G401.6 (cell line): ENCODE measurements at regions not wholly inside any gene's neighbourhood (a gene's known extent, or its start where the extent isn't known, plus 50 kb on each side); places are given as distances from the start of the nearest gene placed in this dataset.
"Not testable (repeated sequence)": the region's sequence is repeated elsewhere in the genome, so short reads cannot be mapped to it uniquely, and the experiment has no call there.

Experiments used
- FAIRE-seq: peaks from 2 replicates; lab custom pipeline; 2012; peaks lifted over from hg19 to GRCh38; lab: Jason Lieb, UNC

DNA sequence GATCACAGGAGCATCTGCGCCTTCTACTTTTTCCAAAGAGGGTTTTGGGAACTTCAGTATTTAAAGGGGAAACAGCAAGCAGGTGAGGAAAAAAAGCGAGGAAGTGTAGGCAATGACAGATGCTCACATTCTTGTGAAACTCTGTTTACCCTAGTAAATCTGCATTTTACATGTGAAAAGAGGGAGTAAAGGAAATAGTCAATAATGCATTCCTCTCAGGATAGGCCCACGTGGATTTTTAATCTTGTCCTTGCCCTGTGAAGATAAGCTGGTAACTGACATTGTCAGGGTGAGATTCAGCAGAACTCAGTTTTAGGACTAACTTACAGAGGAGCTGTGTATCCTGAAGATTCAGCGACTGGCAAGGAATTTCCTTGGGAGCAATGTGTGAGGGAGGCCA is 1119.2 kb upstream of the TMEM132C start:
- FAIRE-seq: no peak

DNA sequence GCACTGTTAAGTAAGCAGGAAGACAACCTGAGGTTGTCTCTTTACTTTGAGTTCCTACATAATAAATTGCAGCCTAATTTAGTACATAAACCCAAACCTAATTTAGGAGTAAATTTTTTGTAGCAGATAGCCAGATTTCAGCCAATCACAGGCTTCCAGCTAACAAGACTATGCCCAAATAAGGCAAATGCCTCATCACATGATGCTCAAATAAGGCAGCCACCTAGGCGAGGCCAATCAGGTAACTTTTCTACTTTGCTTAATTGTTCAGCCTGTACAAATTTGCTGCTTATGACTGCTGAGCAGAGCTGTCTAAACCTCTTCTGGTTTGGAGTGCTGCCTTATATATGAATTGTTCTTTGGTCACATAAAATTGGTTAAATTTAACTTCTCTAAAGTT is 1118.7 kb upstream of the TMEM132C start:
- FAIRE-seq: no peak

DNA sequence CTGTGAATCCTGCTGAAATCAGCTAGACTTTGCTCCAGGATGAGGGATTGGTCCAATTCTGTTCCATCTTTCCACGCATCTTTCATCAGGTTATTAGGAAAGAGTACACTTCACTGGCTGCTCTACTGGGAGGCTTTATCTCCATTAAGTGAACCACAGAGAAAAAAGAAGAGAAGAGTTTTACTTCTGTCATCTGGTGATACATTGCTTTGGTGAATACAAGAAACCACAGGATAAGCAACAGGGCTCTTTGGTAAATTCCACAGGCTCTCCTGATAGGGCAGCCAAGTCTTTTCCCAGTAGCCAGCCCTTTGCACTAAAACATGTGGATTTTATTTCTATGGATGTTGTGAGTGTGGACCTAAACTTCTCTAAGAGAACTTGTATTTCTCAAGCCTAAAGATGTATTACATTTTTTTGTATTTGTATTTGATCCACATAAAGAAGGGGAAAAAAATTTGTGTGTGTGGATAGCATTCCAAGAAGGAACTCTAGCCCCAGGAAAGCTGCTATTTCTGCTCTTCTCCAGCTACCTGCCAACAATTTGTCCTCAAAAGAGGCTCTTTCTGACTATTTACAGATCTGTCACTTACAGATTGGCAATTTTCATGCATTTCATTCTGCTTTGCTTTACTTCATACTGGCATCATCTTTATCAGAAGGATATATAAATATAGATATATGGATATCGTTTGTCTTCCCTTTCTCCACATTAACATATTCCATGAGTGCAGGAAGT is 1117.6 kb upstream of the TMEM132C start:
- FAIRE-seq: no peak

DNA sequence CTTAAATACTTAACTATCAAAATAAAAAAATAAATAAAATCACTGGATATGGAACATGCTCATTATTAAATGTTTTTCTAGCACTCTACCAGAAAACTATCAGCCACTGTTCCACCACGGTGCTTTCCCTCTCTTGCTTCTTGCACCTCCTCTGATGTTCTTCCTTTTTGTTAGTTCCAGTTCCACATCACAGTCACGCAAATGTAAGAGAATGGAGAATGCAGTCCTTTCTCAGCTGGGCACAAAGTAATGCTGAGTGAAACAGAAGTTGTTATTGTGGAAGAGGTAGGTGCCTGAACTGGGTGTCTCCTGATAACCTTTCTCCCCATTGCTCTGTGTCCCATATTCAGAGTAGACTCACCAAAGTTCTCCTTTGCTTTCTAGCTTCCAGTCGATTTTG is 1116.9 kb upstream of the TMEM132C start:
- FAIRE-seq: no peak

DNA sequence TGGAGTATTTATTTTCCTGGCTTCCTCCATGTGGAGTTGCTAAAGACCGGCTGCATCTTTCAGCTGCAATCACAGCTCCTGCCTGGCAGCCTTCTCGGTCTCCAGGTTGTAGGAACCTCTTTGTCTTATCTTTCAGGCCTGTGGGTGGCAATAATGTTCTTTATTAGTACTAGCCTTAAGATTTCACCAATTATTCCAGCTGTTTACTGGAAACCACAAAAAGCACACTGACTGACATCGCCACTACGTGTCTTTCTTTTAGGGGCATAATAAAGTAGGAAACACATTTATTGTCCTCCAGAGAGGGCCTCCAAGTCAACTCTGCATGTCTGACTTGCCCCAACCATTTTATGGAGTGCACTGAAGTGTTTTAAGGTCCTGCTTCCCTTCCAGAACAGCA is 1116.5 kb upstream of the TMEM132C start:
- FAIRE-seq: no peak

DNA sequence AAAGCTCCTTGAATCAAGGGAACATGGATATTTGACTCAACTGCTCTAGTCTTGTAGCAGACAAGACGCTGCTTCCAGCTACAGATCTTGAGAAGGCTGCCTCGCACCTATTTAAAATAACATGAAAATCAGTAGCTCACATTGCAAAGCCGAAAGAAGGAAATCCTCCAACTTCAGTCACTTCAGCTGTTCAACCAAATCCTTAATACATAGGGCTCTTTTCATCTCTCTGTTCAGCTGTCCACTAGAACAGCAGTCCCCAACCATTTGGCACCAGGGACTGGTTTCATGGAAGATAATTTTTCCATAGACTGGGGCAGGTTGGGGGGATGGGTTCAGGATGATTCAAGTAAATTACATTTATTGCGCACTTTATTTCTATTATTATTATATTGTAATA is 1116.0 kb upstream of the TMEM132C start:
- FAIRE-seq: no peak

DNA sequence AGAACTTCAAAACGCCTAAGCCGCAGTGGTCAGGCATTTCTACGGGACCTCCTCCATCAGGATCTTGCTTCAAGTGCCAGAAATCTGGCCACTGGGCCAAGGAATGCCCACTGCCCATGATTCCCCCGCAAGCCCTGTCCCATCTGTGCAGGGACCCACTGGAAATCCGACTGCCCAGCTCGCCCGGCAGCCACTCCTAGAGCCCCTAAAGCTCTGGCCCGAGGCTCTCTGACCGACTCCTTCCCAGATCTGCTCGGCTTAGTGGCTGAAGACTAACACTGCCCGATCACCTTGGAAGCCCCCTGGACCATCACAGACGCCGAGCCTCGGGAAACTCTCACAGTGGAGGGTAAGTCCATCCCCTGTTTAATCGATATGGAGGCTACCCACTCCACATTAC is 1113.0 kb upstream of the TMEM132C start:
- no peak for FAIRE-seq

DNA sequence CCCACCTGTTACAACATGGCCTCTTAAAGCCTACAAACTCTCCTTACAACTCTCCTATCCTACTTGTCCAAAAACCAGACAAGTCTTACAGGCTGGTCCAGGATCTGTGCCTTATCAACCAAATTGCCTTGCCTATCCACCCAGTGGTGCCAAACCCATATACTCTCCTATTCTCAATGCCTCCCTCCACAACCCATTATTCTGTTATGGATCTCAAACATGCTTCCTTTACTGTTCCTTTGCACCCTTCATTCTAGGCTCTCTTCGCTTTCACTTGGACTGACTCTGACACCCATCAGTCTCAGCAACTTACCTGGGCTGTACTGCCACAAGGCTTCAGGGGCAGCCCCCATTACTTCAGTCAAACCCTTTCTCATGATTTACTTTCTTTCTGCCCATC is 1112.1 kb upstream of the TMEM132C start:
- FAIRE-seq: not testable (repeated sequence)

DNA sequence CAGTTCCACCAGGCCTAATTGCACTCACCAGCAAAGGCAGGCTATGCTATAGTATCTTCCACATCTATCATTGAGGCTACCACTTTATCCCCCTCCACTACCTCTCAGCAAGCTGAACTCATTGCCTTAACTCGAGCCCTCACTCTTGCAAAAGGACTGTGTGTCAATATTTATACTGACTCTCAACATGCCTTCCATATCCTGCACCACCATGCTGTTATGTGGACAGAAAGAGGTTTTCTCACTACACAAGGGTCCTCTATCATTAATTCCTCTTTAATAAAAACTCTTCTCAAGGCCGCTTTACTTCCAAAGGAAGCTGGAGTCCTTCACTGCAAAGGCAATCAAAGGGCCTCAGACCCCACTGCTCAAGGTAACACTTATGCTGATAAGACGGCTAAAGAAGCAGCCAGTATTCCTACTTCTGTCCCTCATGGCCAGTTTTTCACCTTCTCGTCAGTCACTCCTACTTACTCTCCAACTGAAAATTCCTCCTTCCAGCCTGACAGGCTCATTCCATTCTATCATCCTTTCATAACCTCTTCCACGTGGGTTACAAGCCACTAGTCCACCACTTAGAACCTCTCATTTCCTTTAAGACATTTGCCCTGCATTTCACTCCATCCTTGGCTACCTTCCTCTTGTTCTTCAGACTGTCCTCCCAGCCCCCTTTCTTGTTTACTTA is 1110.9 kb upstream of the TMEM132C start:
- not testable (repeated sequence) for FAIRE-seq

DNA sequence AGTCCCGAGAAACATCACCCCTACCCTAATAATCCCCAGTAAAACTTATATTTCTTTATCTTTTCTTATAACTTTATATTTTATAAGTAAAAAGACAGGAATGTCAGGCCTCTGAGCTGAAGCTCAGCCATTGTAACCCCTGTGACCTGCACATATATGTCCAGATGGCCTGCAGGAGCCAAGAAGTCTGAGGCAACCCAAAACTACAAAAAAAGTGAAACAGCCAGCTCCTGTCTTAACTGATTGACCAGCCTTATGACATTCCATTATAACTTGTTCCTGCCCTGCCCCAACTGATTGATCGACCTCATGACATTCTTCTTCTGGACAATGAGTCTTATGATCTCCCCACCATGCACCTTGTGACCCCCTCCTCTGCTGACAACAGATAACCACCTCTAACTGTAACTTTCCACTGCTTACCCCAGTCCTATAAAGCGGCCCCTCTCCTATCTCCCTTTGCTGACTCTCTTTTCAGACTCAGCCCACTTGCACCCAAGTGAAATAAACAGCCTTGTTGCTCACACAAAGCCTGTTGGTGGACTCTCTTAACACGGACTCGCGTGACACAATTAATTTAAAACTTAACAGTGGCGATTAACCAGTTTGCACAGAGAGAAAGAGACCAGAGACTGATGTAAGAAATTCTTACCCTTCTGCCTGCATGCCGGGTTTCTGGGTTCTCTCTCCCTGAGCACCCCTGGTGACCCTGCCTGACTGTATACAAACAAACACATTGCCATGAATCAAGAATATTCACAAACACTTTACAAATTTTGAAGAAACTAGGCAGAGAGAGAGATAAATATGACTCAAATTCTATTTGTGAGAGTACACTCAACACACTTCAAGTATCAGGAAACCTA is 1109.2 kb upstream of the TMEM132C start:
- not testable (repeated sequence) for FAIRE-seq

DNA sequence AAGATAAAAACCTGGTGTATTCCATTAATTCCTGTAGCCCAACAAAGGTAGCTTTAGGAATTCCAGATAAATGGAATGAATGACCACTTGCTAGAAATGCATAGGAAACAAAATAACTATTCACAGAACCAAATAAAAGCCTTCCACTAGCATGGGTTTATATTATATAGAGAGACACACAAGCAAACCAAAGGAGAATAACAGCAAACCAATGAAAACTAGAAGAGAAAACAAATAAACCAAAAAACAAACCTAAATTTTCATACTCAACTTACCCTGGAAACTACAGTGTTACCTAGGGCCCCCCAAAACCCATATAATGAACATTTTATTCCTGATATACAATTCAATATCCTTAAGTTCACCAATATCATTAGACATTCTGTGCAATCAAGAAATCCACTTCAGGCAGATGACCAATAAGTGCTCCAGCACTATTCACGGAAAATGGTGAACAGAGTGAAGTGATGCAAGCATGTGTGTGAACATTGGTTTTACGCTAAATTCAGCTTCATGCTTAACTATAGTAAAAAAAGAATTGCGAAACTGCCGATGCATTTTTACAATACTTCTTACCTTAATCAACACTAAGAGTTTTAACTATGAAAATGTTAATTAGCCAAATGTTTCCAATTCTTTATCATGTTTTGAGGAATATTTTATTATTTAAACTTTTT is 1108.4 kb upstream of the TMEM132C start:
- no peak for FAIRE-seq

DNA sequence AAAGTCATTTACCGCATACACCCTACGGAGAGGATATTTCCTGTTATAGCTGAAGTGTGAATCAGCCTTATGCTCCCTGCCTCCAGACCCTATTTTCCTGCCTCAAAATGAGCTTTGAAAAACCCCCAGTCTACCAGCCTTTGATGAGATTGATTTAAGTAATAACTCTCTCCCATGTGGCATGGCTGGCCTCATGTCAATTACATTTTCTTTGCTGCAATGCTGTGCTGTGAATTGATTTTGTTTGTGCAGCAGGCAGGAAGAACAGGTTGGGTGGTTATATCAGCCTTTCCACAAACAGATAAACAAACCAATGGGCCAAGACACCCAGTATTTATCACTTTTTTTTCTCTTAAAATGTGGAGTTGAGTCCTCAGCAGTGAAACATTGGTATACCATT is 1105.5 kb upstream of the TMEM132C start:
- no peak for FAIRE-seq

DNA sequence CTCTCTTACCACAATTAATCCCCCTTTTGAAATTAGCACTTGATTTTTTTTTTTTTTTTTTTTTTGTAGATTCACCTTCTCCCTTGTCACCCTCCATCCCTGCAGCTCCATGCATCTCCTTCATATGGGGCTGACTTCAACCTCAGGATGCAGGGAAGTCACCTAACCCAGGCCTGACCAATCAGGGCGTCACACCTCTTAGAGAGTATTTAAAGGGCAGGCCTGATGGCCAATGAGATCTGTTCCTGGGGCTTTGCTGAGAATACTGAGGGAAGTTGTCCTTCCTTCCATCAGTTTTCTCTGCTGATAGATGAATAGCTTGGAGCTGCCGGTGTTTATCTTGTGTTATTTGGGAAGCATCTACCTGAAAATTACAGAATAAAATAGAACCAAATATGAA is 1104.7 kb upstream of the TMEM132C start:
- no peak for FAIRE-seq

DNA sequence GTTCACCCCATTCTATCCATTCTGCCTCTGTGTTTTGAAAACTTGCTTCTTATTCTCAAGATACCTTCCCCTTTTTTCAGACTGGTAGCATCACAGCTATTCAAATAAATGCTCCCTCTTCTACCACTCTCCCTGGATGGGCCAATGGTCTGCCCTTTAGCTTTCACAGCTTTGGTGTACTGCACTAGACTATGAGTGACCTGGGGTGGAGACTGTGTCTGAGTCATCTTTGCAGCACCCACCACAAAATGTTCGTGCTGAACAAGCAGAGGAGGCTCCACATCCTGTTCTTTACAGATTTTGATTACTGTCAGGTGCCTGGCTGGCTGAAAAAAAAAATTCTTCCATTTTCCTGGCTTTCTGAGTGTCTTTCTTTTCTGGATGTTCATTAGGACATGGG is 1104.1 kb upstream of the TMEM132C start:
- no peak for FAIRE-seq

DNA sequence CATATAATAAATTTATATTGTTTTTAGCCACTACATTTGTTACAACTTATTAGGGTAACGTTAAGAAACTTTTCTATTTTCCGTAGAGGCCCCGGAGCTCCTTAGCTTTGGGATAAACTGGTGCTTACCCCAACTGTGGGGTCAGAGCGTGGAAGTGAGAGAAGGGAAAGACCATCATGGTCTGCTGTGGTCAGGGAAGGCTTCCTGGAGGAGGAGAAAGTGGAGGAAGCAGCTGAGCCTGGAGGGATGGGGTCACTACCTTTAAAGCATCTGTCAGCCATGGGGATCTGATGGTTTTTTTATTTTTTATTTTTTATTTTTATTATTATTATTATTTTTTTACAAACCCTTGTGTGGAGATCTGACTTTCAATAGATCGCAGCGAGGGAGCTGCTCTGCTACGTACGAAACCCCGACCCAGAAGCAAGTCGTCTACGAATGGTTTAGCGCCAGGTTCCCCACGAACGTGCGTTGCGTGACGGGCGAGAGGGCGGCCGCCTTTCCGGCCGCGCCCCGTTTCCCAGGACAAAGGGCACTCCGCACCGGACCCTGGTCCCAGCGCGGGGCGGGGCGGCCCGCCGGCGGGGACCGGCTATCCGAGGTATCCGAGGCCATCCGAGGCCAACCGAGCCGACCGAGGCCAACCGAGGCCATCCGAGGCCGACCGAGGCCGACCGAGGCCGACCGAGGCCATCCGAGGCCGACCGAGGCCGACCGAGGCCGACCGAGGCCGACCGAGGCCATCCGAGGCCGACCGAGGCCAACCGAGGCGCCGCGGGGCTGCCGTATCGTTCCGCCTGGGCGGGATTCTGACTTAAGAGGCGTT is 1101.2 kb upstream of the TMEM132C start:
- FAIRE-seq: no peak

DNA sequence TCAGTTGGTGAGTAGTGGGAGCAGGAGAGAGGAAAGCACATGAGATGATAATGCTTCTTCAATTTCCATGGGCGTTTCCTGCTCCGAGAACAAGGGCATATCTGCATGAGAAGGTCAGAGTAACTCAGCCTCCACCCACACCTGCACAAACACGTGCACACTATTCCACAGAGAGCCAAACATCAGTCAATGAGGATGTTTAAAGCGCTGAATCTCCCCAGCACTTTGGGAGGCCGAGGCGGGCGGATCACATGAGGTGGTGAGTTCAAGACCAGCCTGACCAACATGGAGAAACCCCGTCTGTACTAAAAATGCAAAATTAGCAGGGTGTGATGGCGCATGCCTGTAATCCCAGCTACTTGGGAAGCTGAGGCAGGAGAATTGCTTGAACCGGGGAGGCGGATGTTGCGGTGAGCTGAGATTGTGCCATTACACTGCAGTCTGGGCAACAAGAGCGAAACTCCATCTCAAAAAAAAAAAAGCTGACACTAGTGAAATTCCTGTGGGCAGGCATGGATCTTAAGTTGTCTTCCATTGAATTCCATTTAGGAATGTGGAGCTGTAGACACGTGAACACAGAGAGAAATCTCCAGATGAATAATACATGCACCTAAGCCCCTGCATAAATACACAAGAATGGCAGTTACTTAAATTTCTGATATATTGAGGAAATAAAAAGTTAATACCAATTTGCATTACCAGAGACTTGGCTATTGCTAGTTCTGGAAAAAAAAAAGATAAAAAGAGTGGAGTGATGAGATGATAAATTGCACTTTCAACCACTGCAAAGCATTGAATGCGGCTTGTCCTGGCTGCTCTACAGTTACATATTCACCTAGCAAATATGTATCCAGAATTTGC is 1097.4 kb upstream of the TMEM132C start:
- no peak for FAIRE-seq

DNA sequence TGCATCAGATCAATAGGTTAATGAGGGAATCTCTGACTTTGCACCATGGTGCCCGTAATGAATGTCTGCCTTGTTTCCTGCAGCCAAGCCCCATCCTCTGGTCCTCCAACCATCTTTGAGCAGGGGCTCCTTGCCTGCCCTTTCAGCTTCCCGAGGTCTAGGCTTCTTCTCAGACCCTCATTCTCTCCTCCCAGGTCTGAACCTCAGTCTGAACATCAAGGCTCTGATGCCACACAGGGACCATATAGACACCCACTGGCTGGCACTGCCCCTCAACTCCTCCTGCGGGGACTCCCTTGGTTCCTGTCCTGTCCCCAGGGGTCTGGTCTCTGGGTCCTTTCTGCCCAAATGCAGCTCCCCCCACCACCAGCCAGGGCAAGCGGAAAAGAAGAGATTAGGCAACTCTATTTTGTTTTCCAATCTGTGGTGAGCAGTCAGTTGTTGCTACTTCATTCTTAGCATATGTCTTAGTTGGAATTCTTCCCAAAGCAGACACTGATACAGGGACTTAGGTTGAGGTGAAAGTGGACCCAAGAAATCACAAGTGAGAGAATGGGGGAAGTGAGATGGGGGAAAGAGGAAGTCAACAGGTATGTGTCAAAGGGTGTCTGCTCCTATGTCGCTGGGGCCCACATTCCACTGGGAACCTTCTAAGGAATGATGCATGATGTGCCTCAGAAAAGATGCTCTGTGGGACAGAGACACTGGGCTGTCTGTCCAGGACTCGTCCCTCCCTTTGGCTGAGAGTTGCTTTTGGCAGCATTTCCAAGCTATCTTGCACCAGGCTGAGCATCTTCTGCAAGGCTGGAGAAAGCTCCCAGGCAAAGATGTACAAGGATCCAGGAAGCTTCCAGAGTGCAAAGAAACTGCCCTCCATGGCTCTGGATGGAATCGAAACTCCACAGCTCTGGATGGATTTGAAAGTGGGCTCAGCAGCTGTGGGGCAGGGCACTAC is 1096.5 kb upstream of the TMEM132C start:
- FAIRE-seq: no peak

DNA sequence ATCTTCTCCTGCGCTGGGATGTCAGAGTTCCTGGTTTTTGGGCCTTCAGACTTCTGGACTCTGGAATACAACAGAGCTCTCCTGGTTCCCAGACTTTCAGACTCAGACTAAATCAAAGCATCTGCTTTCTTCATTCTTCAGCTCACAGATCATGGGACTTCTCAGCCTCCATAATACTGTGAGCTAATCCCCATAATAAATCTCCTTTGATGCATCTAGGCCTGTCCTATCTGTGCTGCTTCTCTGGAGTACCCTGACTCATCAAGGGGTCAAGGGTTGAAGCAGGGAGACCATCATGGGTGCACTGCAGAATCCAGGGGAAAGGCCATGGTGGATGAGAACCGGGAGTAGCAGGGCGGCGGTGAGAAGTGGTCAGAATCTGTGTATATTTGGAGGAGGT is 1094.1 kb upstream of the TMEM132C start:
- no peak for FAIRE-seq

DNA sequence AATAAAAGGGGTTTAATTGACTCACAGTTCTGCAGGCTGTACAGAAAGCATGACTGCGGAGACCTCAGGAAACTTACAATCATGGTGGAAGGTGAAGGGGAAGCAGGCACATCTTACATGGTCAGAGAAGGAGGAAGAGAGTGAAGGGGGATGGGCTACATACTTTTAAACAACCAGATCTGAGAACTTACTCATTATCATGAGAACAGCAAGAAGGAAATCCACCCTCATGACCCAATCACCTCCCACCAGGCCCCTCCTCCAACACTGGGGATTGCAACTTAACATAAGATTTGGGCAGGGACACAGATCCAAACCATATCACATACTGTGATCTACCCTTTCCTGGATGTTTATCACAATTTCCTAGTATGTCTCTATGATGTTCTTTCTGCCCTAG is 1093.0 kb upstream of the TMEM132C start:
- FAIRE-seq: not testable (repeated sequence)
